NCI-H1694 treated with DMSO at 0.1 percent for 48 hours (cell line): ENCODE measurements at regions not wholly inside any gene's neighbourhood (a gene's known extent, or its start where the extent isn't known, plus 50 kb on each side); places are given as distances from the start of the nearest gene placed in this dataset.

Source experiments
- DNase-seq: peaks from one replicate; lab custom pipeline; 2025; lab: John Stamatoyannopoulos, UW

GRCh38 chr12:107402041-107403022 lies 283.3 kb upstream of the PWP1 start:
- DNase-seq, result peak; percentile 51

- peak; percentile 40 for DNase-seq
Observed at GRCh38 chr12:107404981-107405380, 280.6 kb upstream of the PWP1 start.

GRCh38 chr12:107405436-107405835 lies 280.2 kb upstream of the PWP1 start:
- peak; percentile 46 for DNase-seq

- DNase-seq, result no peak
Observed at GRCh38 chr12:107406932-107407331, 278.7 kb upstream of the PWP1 start.

- no peak for DNase-seq
Observed at GRCh38 chr12:107411792-107412535, 273.6 kb upstream of the PWP1 start.

GRCh38 chr12:107415071-107415470 lies 270.5 kb upstream of the PWP1 start:
- DNase-seq, result no peak

- no peak for DNase-seq
Observed at GRCh38 chr12:107415834-107416233, 269.8 kb upstream of the PWP1 start.

GRCh38 chr12:107417004-107417403 lies 268.6 kb upstream of the PWP1 start:
- no peak for DNase-seq

- no peak for DNase-seq
Observed at GRCh38 chr12:107418981-107419380, 266.6 kb upstream of the PWP1 start.

GRCh38 chr12:107423531-107423930 lies 262.1 kb upstream of the PWP1 start:
- no peak for DNase-seq

- no peak for DNase-seq
Observed at GRCh38 chr12:107429006-107429705, 256.4 kb upstream of the PWP1 start.

- DNase-seq, result no peak
Observed at GRCh38 chr12:107431942-107432341, 253.7 kb upstream of the PWP1 start.

- DNase-seq, result no peak
Observed at GRCh38 chr12:107435072-107435471, 250.5 kb upstream of the PWP1 start.

- no peak for DNase-seq
Observed at GRCh38 chr12:107435520-107435919, 250.1 kb upstream of the PWP1 start.

- DNase-seq, result no peak
Observed at GRCh38 chr12:107436376-107436775, 249.2 kb upstream of the PWP1 start.

GRCh38 chr12:107436836-107437235 lies 248.8 kb upstream of the PWP1 start:
- no peak for DNase-seq

GRCh38 chr12:107437954-107438353 lies 247.6 kb upstream of the PWP1 start:
- no peak for DNase-seq

- DNase-seq, result no peak
Observed at GRCh38 chr12:107439026-107439738, 246.4 kb upstream of the PWP1 start.

GRCh38 chr12:107440606-107441005 lies 245.0 kb upstream of the PWP1 start:
- no peak for DNase-seq

- DNase-seq, result no peak
Observed at GRCh38 chr12:107441665-107442300, 243.8 kb upstream of the PWP1 start.

GRCh38 chr12:107442326-107442987 lies 243.1 kb upstream of the PWP1 start:
- DNase-seq, result no peak
